GM12891 (cell line): ENCODE measurements at regions not wholly inside any gene's neighbourhood (a gene's known extent, or its start where the extent isn't known, plus 50 kb on each side); places are given as distances from the start of the nearest gene placed in this dataset.

Experiments
- PAX5 ChIP-seq: IDR thresholded peaks from 2 replicates; pipeline ENCODE4 v1.6.1; 2011; ENCODE audit warnings: low read length, moderate library complexity, mild to moderate bottlenecking; ENCODE audit not compliant: insufficient read depth, severe bottlenecking
- POLR2A ChIP-seq: IDR thresholded peaks from 2 replicates; pipeline ENCODE4 v1.6.1; 2011; ENCODE audit warnings: low read depth, low read length, control low read depth
- POLR2AphosphoS5 ChIP-seq: IDR thresholded peaks from 2 replicates; pipeline ENCODE4 v1.6.1; 2011; ENCODE audit warnings: low read depth, low read length, control low read depth
- TAF1 ChIP-seq: IDR thresholded peaks from 2 replicates; pipeline ENCODE4 v1.6.1; 2011; ENCODE audit warnings: low read depth, low read length, control low read depth

DNA sequence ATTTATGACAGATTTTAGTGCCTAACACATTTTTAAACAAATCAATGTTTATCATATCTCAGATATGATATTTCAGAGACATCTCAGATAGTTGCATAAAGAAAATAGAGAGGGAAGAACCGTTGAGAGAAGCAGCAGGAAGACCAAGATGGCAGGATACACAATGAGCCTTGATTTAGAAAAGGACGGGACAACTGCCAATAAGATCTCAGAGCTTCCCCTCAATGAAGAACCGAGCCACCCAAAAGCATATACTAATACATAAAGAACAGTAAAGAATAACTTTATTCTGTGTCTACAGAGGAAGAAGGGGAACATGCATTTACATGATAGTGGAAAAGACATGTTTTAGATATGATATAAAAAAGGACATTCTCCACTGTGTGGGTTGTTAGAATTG lies 375.9 kb upstream of the SOX5 start:
- TF ChIP-seq PAX5 (no peak), POLR2AphosphoS5 (no peak), POLR2A (no peak), TAF1 (no peak)
